Activated T-cell treated with anti-CD3 and anti-CD28 coated beads, Interleukin-2, amount 50 U/mL, for 4 hours (primary cell): ENCODE measurements at regions not wholly inside any gene's neighbourhood (a gene's known extent, or its start where the extent isn't known, plus 50 kb on each side); places are given as distances from the start of the nearest gene placed in this dataset.
"Not testable (repeated sequence)": the region's sequence is repeated elsewhere in the genome, so short reads cannot be mapped to it uniquely, and the experiment has no call there.

ENCODE experiments used
- ATAC-seq, 2 donors: fragments of 200-7000 bp; cut with Tn5 transposase; one replicate each; pipeline ENCODE4 v1.10.0; 2021
- DNase-seq: peaks from one replicate; pipeline ENCODE4 v3.0.0-alpha.2; 2020
- H3K27me3 Mint-ChIP-seq: one replicate; pipeline ENCODE4 v1.8.0; 2021; ENCODE audit warnings: low read depth, mixed read lengths
- H3K36me3 Mint-ChIP-seq: one replicate; pipeline ENCODE4 v1.8.0; 2022; ENCODE audit warnings: mixed read lengths; ENCODE audit not compliant: insufficient read depth
- H3K4me1 Mint-ChIP-seq: one replicate; pipeline ENCODE4 v1.8.0; 2021; ENCODE audit warnings: low read depth, mixed read lengths
- H3K4me3 Mint-ChIP-seq: one replicate; pipeline ENCODE4 v1.8.0; 2021; ENCODE audit warnings: mild to moderate bottlenecking, moderate library complexity, mixed read lengths
- H3K9me3 Mint-ChIP-seq: one replicate; pipeline ENCODE4 v1.8.0; 2021; ENCODE audit warnings: mixed read lengths

GRCh38 chr6:163862701-163863100 lies 448.2 kb downstream of the QKI start:
- Mint-ChIP-seq H3K4me1 (peaks cover 2% of the 10 kb centered on the region), H3K36me3 (no peaks in the 10 kb centered on the region), H3K9me3 (no peaks in the 10 kb centered on the region), H3K4me3 (no peak overlapping the region), H3K27me3 (peaks cover 19% of the 10 kb centered on the region)
- ATAC-seq: no peak
- no peak for DNase-seq

- peaks cover 2% of the 10 kb centered on the region for H3K4me1 Mint-ChIP-seq
- peaks cover 15% of the 10 kb centered on the region for H3K27me3 Mint-ChIP-seq
Observed at GRCh38 chr6:163861627-163862026, 447.1 kb downstream of the QKI start.

GRCh38 chr6:163860287-163861081 lies 446.0 kb downstream of the QKI start:
- no peak overlapping the region for H3K4me3 Mint-ChIP-seq
- peaks cover 2% of the 10 kb centered on the region for H3K4me1 Mint-ChIP-seq
- ATAC-seq: no peak
- DNase-seq: no peak
- no peaks in the 10 kb centered on the region for H3K36me3 Mint-ChIP-seq
- peaks cover 15% of the 10 kb centered on the region for H3K27me3 Mint-ChIP-seq
- H3K9me3 Mint-ChIP-seq: no peaks in the 10 kb centered on the region

More at GRCh38 chr6:163861627-163862026, 447.1 kb downstream of the QKI start:
- DNase-seq: no peak
- no peaks in the 10 kb centered on the region for H3K9me3 Mint-ChIP-seq
- H3K36me3 Mint-ChIP-seq: no peaks in the 10 kb centered on the region
- no peak overlapping the region for H3K4me3 Mint-ChIP-seq
- no peak for ATAC-seq

GRCh38 chr6:163858870-163859269 lies 444.4 kb downstream of the QKI start:
- H3K27me3 Mint-ChIP-seq, H3K9me3 Mint-ChIP-seq, DNase-seq, H3K4me1 Mint-ChIP-seq, H3K4me3 Mint-ChIP-seq, H3K36me3 Mint-ChIP-seq, ATAC-seq: not testable (repeated sequence)

GRCh38 chr6:163857421-163857820 lies 442.9 kb downstream of the QKI start:
- Mint-ChIP-seq H3K9me3 (no peaks in the 10 kb centered on the region), H3K27me3 (peaks cover 4% of the 10 kb centered on the region), H3K4me1 (peaks cover 2% of the 10 kb centered on the region), H3K4me3 (no peak overlapping the region), H3K36me3 (no peaks in the 10 kb centered on the region)
- DNase-seq (no peak), ATAC-seq (no peak)

- H3K36me3 Mint-ChIP-seq: no peaks in the 10 kb centered on the region
- peaks cover 26% of the 10 kb centered on the region for H3K9me3 Mint-ChIP-seq
- DNase-seq (no peak), ATAC-seq (no peak)
- no peaks in the 10 kb centered on the region for H3K4me1 Mint-ChIP-seq
- H3K4me3 Mint-ChIP-seq: no peak overlapping the region
- H3K27me3 Mint-ChIP-seq: no peaks in the 10 kb centered on the region
Observed at GRCh38 chr6:163850874-163851273, 436.4 kb downstream of the QKI start.

- ATAC-seq (no peak), DNase-seq (no peak)
- Mint-ChIP-seq H3K36me3 (no peaks in the 10 kb centered on the region), H3K9me3 (peaks cover 22% of the 10 kb centered on the region), H3K4me1 (no peaks in the 10 kb centered on the region), H3K27me3 (no peaks in the 10 kb centered on the region), H3K4me3 (no peak overlapping the region)
Observed at GRCh38 chr6:163844761-163845160, 430.2 kb downstream of the QKI start.

- Mint-ChIP-seq H3K4me1 (no peaks in the 10 kb centered on the region), H3K9me3 (peaks cover 18% of the 10 kb centered on the region), H3K27me3 (no peaks in the 10 kb centered on the region), H3K36me3 (no peaks in the 10 kb centered on the region), H3K4me3 (no peak overlapping the region)
- DNase-seq (no peak), ATAC-seq (no peak)
Observed at GRCh38 chr6:163844357-163844756, 429.8 kb downstream of the QKI start.

- H3K27me3 Mint-ChIP-seq: no peaks in the 10 kb centered on the region
- DNase-seq: no peak
- H3K9me3 Mint-ChIP-seq: peaks cover 12% of the 10 kb centered on the region
- no peak for ATAC-seq
- H3K4me1 Mint-ChIP-seq: no peaks in the 10 kb centered on the region
- no peak overlapping the region for H3K4me3 Mint-ChIP-seq
- no peaks in the 10 kb centered on the region for H3K36me3 Mint-ChIP-seq
Observed at GRCh38 chr6:163843218-163843617, 428.7 kb downstream of the QKI start.

GRCh38 chr6:163842467-163842866 lies 427.9 kb downstream of the QKI start:
- Mint-ChIP-seq H3K4me3 (no peak overlapping the region), H3K36me3 (no peaks in the 10 kb centered on the region), H3K27me3 (no peaks in the 10 kb centered on the region), H3K4me1 (no peaks in the 10 kb centered on the region), H3K9me3 (peaks cover 12% of the 10 kb centered on the region)
- no peak for ATAC-seq
- DNase-seq: no peak

- ATAC-seq (no peak), DNase-seq (no peak)
- Mint-ChIP-seq H3K27me3 (peaks cover 4% of the 10 kb centered on the region), H3K36me3 (no peaks in the 10 kb centered on the region), H3K4me1 (no peaks in the 10 kb centered on the region), H3K9me3 (peaks cover 12% of the 10 kb centered on the region), H3K4me3 (no peak overlapping the region)
Observed at GRCh38 chr6:163841733-163842132, 427.2 kb downstream of the QKI start.

GRCh38 chr6:163841326-163841725 lies 426.8 kb downstream of the QKI start:
- DNase-seq: no peak
- Mint-ChIP-seq H3K4me3 (no peak overlapping the region), H3K9me3 (peaks cover 12% of the 10 kb centered on the region), H3K4me1 (no peaks in the 10 kb centered on the region), H3K27me3 (peaks cover 7% of the 10 kb centered on the region), H3K36me3 (no peaks in the 10 kb centered on the region)
- ATAC-seq: no peak

- ATAC-seq (no peak), DNase-seq (no peak)
- Mint-ChIP-seq H3K9me3 (peaks cover 12% of the 10 kb centered on the region), H3K27me3 (peaks cover 7% of the 10 kb centered on the region), H3K4me3 (no peak overlapping the region), H3K4me1 (no peaks in the 10 kb centered on the region), H3K36me3 (no peaks in the 10 kb centered on the region)
Observed at GRCh38 chr6:163840880-163841279, 426.4 kb downstream of the QKI start.

GRCh38 chr6:163839296-163839695 lies 424.8 kb downstream of the QKI start:
- DNase-seq (no peak), ATAC-seq (no peak)
- Mint-ChIP-seq H3K4me1 (no peaks in the 10 kb centered on the region), H3K9me3 (peaks cover 12% of the 10 kb centered on the region), H3K36me3 (no peaks in the 10 kb centered on the region), H3K4me3 (no peak overlapping the region), H3K27me3 (peaks cover 7% of the 10 kb centered on the region)

- no peaks in the 10 kb centered on the region for H3K36me3 Mint-ChIP-seq
- DNase-seq (no peak), ATAC-seq (no peak)
- peaks cover 7% of the 10 kb centered on the region for H3K27me3 Mint-ChIP-seq
- no peaks in the 10 kb centered on the region for H3K4me1 Mint-ChIP-seq
- H3K9me3 Mint-ChIP-seq: peaks cover 12% of the 10 kb centered on the region
- H3K4me3 Mint-ChIP-seq: no peak overlapping the region
Observed at GRCh38 chr6:163837691-163838431, 423.3 kb downstream of the QKI start.
